ENCODE measurements at regions not wholly inside any gene's neighbourhood (a gene's known extent, or its start where the extent isn't known, plus 50 kb on each side); places are given as distances from the start of the nearest gene placed in this dataset.
"Not testable (repeated sequence)": the region's sequence is repeated elsewhere in the genome, so short reads cannot be mapped to it uniquely, and the experiment has no call there.

- DNase-seq (ENCODE audit: low spot score): no peak
Observed at GRCh38 chr13:21913010-21913409, 242.1 kb downstream of the FGF9 start.

- DNase-seq (ENCODE audit: low spot score): no peak
Observed at GRCh38 chr13:21917086-21918015, 246.5 kb downstream of the FGF9 start.

DNA sequence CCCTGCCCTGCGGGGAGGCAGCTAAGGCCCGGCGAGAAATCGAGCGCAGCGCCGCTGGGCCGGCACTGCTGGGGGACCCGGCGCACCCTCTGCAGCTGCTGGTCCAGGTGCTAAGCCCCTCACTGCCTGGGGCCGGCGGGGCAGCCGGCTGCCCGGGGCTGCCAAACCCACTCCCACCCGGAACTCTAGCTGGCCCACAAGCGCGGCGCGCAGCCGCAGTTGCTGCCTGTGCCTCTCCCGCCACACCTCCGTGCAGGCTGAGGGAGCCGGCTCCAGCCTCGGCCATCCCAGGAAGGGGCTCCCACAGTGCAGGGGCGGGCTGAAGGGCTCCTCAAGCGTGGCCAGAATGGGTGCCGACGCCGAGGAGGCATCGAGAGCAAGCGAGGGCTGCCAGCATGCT, 249.9 kb downstream of the FGF9 start:
- not testable (repeated sequence) for DNase-seq (ENCODE audit: low spot score)

DNA sequence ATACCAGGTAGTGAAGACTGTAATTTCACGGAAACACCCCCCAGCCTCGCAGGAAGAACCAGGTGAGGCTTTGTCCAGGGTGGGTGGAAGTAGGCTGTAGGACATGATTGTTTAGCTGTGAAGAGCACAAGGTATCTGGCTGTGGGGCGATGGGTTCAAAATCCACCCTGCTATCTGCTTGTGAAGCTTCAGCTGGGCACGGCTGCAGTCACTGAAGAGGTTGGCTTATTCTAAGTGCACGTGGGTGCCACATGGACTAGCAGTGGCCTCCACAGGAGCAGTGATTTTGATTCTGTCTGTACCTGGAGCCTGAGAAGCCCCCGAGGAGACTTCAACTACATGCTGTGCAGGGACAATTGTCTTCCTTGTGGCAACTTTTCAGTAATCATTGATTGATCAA, 254.1 kb downstream of the FGF9 start:
- DNase-seq (ENCODE audit: low spot score): no peak

DNA sequence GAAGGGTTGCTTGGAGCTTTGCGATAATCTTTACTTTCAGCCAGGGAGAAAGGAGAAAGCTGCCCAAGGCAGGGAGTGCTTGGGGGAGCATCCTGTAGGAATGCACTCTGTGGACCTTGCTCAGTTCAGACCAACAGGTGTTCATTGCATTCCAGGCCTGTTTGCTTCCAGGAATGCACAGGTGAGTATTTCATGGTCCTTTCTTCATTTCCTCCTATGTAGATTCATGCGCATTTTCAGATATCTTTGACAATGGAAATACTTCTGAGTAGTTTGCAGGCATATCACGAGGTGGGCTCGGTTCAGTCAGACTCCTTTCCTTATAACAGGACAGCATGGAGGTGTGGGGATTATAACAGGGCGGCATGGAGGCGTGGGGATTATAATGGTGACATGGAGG, 254.8 kb downstream of the FGF9 start:
- no peak for DNase-seq (ENCODE audit: low spot score)

- DNase-seq (ENCODE audit: low spot score): no peak
Observed at GRCh38 chr13:21929400-21929799, 258.5 kb downstream of the FGF9 start.

DNA sequence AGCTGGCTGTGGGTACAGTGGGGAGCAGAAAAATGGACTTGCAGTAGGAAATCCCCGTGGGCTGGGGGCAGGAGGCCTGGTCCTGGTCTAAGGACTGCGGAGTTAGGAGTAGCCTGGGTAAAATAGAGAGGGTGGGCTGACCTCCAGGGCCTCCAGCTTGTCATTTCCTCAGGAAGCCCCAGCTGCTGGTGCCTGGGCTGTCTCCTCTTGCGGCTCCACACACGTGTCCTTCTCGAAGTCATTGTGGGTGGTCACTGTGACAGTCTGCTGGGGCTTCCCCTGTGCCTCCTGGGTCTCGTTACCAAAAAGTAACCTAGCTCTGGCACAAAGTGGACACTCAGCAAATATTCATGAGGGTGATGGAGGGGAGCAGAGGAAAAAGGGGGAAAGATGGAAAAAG, 259.7 kb downstream of the FGF9 start:
- DNase-seq (ENCODE audit: low spot score): no peak

GRCh38 chr13:21932578-21932977, 261.7 kb downstream of the FGF9 start:
- DNase-seq (ENCODE audit: low spot score): no peak

GRCh38 chr13:21932996-21933395, 262.1 kb downstream of the FGF9 start:
- DNase-seq (ENCODE audit: low spot score): no peak

DNA sequence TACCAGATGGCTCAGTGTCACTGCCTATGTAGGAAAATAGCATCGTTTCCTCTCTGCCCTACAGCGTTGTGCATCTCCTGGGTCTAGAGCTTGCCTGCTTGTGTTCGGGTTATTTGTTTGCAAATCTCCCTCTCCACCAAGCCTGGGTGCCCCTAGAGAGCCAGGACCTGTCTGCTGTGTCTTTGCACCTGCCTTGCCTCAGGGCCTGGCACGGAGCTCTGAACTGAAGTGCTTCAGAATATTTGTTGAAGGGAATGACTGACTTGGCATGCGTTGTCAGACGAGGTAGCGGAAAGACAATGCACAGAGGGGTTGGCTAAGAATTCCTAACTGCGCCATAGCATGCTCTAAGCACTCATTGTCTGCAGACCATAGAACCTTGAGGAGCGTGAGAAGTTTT, 263.4 kb downstream of the FGF9 start:
- DNase-seq (ENCODE audit: low spot score): no peak

DNA sequence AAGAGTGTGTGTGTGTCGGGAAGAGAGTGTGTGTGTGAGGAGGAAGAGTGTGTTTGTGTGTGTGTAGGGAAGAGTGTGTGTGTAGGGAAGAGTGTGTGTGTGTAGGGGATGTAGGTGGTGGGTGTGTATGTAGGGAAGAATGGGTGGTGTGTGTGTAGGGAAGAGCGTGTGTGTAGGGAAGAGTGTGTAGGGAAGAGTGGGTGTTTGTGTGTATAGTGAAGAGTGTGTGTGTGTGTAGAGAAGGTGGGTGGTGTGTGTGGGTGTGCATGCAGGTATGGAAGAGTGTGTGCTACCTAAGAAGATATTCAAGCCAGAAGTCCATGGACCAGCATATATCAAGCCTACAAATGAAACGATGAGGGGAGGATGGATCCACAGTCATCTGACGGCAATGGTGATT, 265.8 kb downstream of the FGF9 start:
- no peak for DNase-seq (ENCODE audit: low spot score)

GRCh38 chr13:21938168-21938567, 267.3 kb downstream of the FGF9 start:
- no peak for DNase-seq (ENCODE audit: low spot score)

GRCh38 chr13:21938636-21939035, 267.8 kb downstream of the FGF9 start:
- DNase-seq (ENCODE audit: low spot score): no peak

DNA sequence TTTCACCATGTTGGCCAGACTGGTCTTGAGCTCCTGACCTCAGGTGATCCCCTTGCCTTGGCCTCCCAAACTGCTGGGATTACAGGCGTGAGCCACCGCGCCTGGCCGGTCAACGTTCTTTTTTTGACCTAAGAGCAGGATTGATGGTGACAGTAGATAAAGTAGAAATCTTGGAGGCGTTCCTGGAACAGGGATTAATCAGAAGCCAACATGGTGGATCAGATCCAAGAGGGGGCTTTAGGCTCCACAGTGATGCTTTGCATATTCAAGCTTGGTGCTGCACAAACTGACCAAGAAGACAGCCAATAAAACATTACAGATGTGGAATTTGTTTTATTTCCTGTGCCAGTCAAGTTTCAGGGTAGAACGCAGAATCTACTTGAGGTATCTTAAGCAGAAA, 271.2 kb downstream of the FGF9 start:
- no peak for DNase-seq (ENCODE audit: low spot score)

- no peak for DNase-seq (ENCODE audit: low spot score)
Observed at GRCh38 chr13:21944610-21945009, 273.7 kb downstream of the FGF9 start.

DNA sequence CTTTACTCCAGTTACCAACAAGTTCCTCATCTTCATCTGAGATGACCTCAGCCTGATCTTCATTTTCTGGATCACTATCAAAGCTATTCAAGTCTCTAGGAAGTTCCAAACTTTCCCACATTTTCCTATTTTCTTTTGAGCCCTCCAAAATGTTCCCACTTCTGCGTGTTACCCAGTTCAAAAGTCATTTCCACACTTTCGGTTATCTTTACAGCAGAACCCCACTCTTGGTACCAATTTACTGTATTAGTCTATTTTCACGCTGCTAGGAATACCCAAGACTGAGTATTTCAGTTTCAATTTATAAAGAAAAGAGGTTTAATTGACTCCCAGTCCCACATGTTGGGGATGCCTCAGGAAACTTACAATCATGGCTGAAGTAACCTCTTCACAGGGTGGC, 274.3 kb downstream of the FGF9 start:
- no peak for DNase-seq (ENCODE audit: low spot score)

- no peak for DNase-seq (ENCODE audit: low spot score)
Observed at GRCh38 chr13:21946964-21947363, 276.1 kb downstream of the FGF9 start.

- no peak for DNase-seq (ENCODE audit: low spot score)
Observed at GRCh38 chr13:21948769-21949474, 278.0 kb downstream of the FGF9 start.

GRCh38 chr13:21949818-21950429, 279.1 kb downstream of the FGF9 start:
- no peak for DNase-seq (ENCODE audit: low spot score)

GRCh38 chr13:21956666-21957065, 285.8 kb downstream of the FGF9 start:
- DNase-seq (ENCODE audit: low spot score): no peak

GRCh38 chr13:21957833-21958232, 287.0 kb downstream of the FGF9 start:
- no peak for DNase-seq (ENCODE audit: low spot score)

- DNase-seq (ENCODE audit: low spot score): no peak
Observed at GRCh38 chr13:21960108-21960507, 289.2 kb downstream of the FGF9 start.

DNA sequence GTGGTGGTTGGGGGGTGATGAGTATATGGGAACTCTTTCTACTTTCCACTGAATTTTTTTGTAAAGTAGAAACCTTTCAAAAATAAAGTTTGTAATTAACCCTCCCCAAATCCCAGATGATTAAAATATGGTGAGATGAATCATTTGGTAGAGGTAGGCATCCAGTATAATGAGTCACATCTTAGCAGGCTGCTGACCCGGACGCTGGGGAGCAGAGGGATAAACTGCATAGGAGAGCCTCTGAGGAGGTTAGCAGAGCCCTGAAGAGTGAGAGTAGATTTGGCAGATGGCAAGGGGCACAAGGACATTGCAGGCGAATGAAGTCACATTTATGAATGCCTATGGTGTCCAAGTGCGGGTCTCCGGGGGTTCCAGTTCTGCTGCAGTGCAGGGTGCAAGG, 293.8 kb downstream of the FGF9 start:
- DNase-seq (ENCODE audit: low spot score): no peak

Measured in Ammon's horn (tissue), 1 donor.